ENCODE measurements at regions not wholly inside any gene's neighbourhood (a gene's known extent, or its start where the extent isn't known, plus 50 kb on each side); places are given as distances from the start of the nearest gene placed in this dataset.

DNA sequence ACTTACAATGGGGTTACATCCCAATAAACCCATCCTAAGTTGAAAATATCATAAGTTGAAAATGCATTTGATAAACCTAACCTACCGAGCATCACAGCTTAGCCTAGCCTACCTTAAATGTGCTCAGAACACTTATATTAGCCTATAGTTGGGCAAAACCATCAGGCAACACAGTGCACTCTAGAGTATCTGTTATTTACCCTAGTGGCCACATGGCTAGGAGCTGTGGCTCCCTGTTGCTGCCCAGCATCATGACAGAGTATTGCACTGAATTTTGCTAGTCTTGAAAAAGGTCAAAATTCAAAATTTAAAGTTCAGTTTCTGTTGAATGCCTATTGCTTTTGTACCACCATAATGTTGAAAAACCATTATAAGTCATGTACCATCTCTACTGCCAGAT, 482.7 kb upstream of the ZEB2 start:
- no peak overlapping the region for H3K4me3 ChIP-seq (ENCODE audit: low read depth, low read length)
- no peak for DNase-seq (ENCODE audit: low read depth)
- TF ChIP-seq, protein P1, sequence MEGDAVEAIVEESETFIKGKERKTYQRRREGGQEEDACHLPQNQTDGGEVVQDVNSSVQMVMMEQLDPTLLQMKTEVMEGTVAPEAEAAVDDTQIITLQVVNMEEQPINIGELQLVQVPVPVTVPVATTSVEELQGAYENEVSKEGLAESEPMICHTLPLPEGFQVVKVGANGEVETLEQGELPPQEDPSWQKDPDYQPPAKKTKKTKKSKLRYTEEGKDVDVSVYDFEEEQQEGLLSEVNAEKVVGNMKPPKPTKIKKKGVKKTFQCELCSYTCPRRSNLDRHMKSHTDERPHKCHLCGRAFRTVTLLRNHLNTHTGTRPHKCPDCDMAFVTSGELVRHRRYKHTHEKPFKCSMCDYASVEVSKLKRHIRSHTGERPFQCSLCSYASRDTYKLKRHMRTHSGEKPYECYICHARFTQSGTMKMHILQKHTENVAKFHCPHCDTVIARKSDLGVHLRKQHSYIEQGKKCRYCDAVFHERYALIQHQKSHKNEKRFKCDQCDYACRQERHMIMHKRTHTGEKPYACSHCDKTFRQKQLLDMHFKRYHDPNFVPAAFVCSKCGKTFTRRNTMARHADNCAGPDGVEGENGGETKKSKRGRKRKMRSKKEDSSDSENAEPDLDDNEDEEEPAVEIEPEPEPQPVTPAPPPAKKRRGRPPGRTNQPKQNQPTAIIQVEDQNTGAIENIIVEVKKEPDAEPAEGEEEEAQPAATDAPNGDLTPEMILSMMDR (IDR thresholded peaks at IDR 0.05; ENCODE audit: control insufficient read depth, extremely low read depth, insufficient read depth) = no peak

DNA sequence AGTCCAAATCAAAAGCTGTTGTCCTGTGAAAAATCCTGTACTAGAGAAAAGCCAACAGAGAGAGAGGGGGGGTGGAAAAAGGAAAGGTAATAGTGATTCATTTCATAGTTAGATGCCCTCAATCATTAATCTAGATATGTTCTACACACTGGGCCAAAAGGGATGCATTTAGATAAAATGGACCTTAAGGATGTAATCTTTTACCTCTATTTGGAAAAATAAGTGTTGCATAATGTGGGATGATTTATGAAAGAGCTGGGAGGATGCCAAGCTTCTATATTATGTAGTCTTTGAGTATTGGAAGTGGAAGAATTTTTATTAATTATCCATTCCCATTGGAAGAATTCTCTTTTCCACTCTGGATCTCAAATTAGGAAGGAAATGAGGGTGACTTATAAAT, 480.5 kb upstream of the ZEB2 start:
- DNase-seq (ENCODE audit: low read depth) = no peak
- TF ChIP-seq, protein P1 (IDR thresholded peaks at IDR 0.05; ENCODE audit: control insufficient read depth, extremely low read depth, insufficient read depth) = no peak
- H3K4me3 ChIP-seq (ENCODE audit: low read depth, low read length) = no peak overlapping the region

DNA sequence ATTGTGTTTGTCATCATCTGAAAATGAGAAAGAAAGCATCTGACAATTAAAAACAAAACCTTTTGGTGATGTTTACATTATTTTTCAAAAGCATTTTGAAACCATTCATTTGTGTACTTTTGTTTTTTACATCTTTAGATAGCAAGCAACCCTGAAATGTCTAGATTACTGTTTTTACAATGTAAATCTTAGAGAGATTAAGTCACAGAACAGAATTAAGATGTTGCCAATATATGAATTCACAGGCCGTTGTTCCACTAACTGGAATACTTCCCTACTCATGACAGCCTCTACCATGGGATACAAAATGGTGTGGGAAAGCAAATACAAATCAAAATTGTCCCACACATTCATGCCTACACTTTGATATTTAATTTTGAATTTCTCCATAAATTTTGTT, 480.0 kb upstream of the ZEB2 start:
- TF ChIP-seq, protein P1 (IDR thresholded peaks at IDR 0.05; ENCODE audit: control insufficient read depth, extremely low read depth, insufficient read depth) = no peak
- no peak overlapping the region for H3K4me3 ChIP-seq (ENCODE audit: low read depth, low read length)
- DNase-seq (ENCODE audit: low read depth) = no peak

DNA sequence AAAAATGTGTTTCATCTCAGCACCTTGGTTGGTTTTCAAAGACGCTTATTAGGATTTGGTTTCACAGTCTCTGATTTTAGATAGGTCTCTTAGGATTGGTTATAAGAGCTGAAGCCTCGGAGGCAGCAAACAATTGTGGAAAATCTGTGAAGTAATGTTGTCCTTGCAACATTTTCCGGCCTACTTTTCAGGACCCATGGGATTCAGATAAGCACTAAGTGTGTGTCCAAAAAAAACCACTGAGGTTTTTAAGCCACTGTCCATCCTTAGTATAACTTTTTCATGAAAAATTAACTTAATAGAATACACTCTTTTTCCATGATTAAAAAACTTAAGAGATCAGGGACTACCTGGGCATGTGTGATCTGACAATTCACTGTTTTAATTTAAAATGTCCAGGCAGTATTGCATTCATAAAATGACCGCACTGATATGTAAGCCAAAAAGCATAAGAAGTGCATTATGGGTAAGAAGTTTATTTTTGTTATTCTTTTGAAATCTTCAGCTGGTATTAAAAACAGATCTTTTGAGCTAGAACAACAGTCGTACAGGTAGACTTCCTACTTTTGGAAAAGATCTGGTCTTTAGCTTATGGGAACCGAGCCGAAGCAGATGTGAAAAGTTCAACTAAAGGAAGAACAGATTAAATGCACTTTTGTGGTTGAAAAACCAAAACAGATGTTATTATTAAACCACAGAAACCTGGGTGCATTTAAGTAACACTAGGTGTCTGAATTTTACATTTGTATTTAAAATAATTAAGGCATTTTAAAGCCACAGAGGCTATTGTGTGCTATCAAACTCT, 479.4 kb upstream of the ZEB2 start:
- DNase-seq (ENCODE audit: low read depth) = no peak
- TF ChIP-seq, protein P1 (IDR thresholded peaks at IDR 0.05; ENCODE audit: control insufficient read depth, extremely low read depth, insufficient read depth) = no peak

DNA sequence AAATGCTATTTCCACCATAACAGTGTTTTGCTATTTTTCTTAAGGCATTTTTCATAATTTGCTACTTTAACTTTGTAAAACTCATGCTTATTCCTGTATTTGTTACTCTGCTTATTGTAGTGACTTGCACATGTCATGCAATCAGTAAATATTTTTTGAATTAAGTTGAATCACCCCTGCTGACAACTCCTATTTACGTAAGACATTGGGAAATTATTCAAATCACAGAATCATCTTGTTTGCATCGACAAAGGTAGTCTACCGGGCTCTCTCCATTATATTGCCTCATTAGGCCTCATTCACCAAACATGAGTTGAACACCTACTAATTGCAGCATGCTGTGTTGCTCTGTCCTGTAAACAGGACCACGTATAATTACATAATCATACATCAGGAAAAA, 478.5 kb upstream of the ZEB2 start:
- TF ChIP-seq, protein P1 (IDR thresholded peaks at IDR 0.05; ENCODE audit: control insufficient read depth, extremely low read depth, insufficient read depth) = no peak
- no peak for DNase-seq (ENCODE audit: low read depth)
- H3K4me3 ChIP-seq (ENCODE audit: low read depth, low read length) = no peak overlapping the region

More for the DNA sequence above, 479.4 kb upstream of the ZEB2 start:
- no peak overlapping the region for H3K4me3 ChIP-seq (ENCODE audit: low read depth, low read length)

DNA sequence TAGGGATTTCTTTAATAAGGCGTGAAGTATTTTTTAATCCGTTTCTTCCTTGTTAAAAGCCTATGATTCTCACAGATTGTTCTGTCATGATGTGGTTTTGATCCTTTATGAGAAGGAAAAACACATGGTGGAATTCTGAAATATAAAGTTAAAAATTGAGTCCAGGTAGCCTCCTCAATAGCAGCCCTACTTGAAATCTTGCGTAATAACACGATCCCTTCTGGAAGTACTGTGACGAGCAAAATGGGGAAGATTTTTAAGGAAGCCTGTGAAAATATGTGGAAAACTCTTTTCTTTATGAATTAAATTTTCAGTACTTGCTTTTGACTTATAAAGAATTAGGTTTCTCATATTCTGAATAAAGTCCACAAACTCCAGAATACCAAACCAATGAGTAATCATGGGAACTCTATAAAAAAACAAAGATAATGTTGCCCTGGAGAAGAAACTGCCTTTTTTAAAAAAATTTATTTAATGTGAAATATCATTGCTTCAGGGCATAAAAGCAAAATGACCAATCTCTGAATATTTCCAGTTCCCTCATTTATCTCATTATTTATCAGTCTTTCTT, 476.4 kb upstream of the ZEB2 start:
- TF ChIP-seq, protein P1 (IDR thresholded peaks at IDR 0.05; ENCODE audit: control insufficient read depth, extremely low read depth, insufficient read depth) = no peak
- DNase-seq (ENCODE audit: low read depth) = no peak
- H3K4me3 ChIP-seq (ENCODE audit: low read depth, low read length) = no peak overlapping the region
